Stomach (tissue), 8 donors: ENCODE measurements at regions not wholly inside any gene's neighbourhood (a gene's known extent, or its start where the extent isn't known, plus 50 kb on each side); places are given as distances from the start of the nearest gene placed in this dataset.

Experiments used
- DNase-seq, 2 donors: peaks; one replicate each; pipeline versions ENCODE4 v3.0.0 to v3.0.0-alpha.2; 2013 to 2019
- H3K27ac ChIP-seq, 5 donors: fragments of 200-600 bp in 4 of 5; sonication (generic) in 4 of 5; one replicate each; pipeline ENCODE4 v1.5.1; 2013 to 2019; ENCODE audit warnings: mild to moderate bottlenecking in 1 of 5, moderate library complexity in 1 of 5
- H3K27me3 ChIP-seq, 3 donors: fragments of 200-600 bp; sonication (generic); one replicate each; pipeline ENCODE4 v1.5.1; 2017 to 2019; ENCODE audit warnings: mixed run types in 1 of 3
- H3K36me3 ChIP-seq, 4 donors: fragments of 200-600 bp; sonication (generic); 1 replicate in 3 of 4; 2 replicates in 1 of 4; pipeline ENCODE4 v1.5.1; 2016 to 2019
- H3K4me1 ChIP-seq, 4 donors: fragments of 200-600 bp; sonication (generic); one replicate each; pipeline ENCODE4 v1.5.1; 2016 to 2019
- H3K4me3 ChIP-seq, 4 donors: fragments of 200-600 bp; sonication (generic) in 3 of 4; one replicate each; pipeline ENCODE4 v1.5.1; 2016 to 2019; ENCODE audit warnings: mild to moderate bottlenecking in 1 of 4
- H3K9me3 ChIP-seq, 4 donors: fragments of 200-600 bp; sonication (generic); one replicate each; pipeline ENCODE4 v1.5.1; 2016 to 2019
- CTCF ChIP-seq, 7 experiments: fragments of 450-650 bp in 4 of 7; fragments of 200-600 bp in 3 of 7; sonication (generic) in 3 of 7; IDR thresholded peaks; one replicate each; pipeline ENCODE4 v1.5.1; 2016 to 2019; ENCODE audit warnings: antibody characterized with exemption in 7 of 7, control low read depth in 2 of 7, mild to moderate bottlenecking in 1 of 7
- EP300 ChIP-seq: sonication (generic); formaldehyde crosslinking; IDR thresholded peaks from one replicate; pipeline ENCODE4 v1.6.1; 2017; ENCODE audit warnings: antibody characterized with exemption
- POLR2A ChIP-seq, 4 donors: fragments of 450-650 bp; IDR thresholded peaks; one replicate each; pipeline ENCODE4 v1.6.1; 2016; ENCODE audit warnings: antibody characterized with exemption in 4 of 4, control low read depth in 2 of 4, mild to moderate bottlenecking in 1 of 4, moderate library complexity in 1 of 4
- POLR2AphosphoS5 ChIP-seq, 3 donors: sonication (generic); formaldehyde crosslinking; IDR thresholded peaks; one replicate each; pipeline ENCODE4 v1.6.1; 2016; ENCODE audit warnings: antibody characterized with exemption in 3 of 3
- WGBS, 5 donors: extraction: QIAGEN DNeasy Blood & Tissue Kit in 3 of 5; methylation state at CpG; one replicate each; pipeline versions ENCODE4 v1.1.5 to v1.1.7; 2013 to 2018; 5-methylcytosine and 5-hydroxymethylcytosine counted together
- intact Hi-C: fragments of 100-400 bp; cut with DNase I; formaldehyde crosslinking; loops from one replicate; pipeline ENCODE4 v1.15.1; 2023; ENCODE audit warnings: low total_unique reads
- donor health status: healthy with polysubstance abuse.
- donor health status: Bipolar disorder and iron deficiency.
- donor health status: healthy.

GRCh38 chr3:186425788-186426730 is 64.0 kb upstream of the DGKG start:
- WGBS, 5 donors = 61 to 77% (median 72%) methylated on average over 10 of the region's 10 CpGs
- TF ChIP-seq POLR2A (IDR thresholded peaks at IDR 0.05) (no peak), EP300 (no peak), POLR2AphosphoS5 (IDR thresholded peaks at IDR 0.05) (no peak), CTCF (IDR thresholded peaks at IDR 0.05) (peak in 4 of 7 experiments; percentile 7 to 27 (median 19))
- DNase-seq = peak in 1 of 2 donors; percentile 20

GRCh38 chr3:186421946-186422345 is 59.9 kb upstream of the DGKG start:
- DNase-seq = no peak
- Histone ChIP-seq H3K27ac (no peak overlapping the region), H3K4me3 (no peak overlapping the region), H3K4me1 (peaks cover 0 to 33% (median 4%) of the 10 kb centered on the region in 4 donors), H3K9me3 (no peaks in the 10 kb centered on the region), H3K36me3 (no peaks in the 10 kb centered on the region), H3K27me3 (no peaks in the 10 kb centered on the region)
- no peak for TF ChIP-seq POLR2AphosphoS5 (IDR thresholded peaks at IDR 0.05)
- intact Hi-C loops = no loop called here

More at GRCh38 chr3:186425788-186426730, 64.0 kb upstream of the DGKG start:
- Histone ChIP-seq H3K9me3 (no peaks in the 10 kb centered on the region), H3K27me3 (no peaks in the 10 kb centered on the region), H3K27ac (peak overlapping the region in 3 of 5 donors; percentile 25 to 75 (median 37)), H3K4me3 (no peak overlapping the region), H3K36me3 (no peaks in the 10 kb centered on the region), H3K4me1 (peaks cover 0 to 31% (median 10%) of the 10 kb centered on the region in 4 donors)
- intact Hi-C loops = no loop called here

GRCh38 chr3:186418671-186419145 is 56.7 kb upstream of the DGKG start:
- H3K4me3 ChIP-seq = no peak overlapping the region
- WGBS, 5 donors = 35 to 48% (median 41%) methylated on average over 5 to 6 of the region's 6 CpGs
- no peaks in the 10 kb centered on the region for H3K9me3 ChIP-seq
- intact Hi-C loops = no loop called here
- H3K27me3 ChIP-seq = no peaks in the 10 kb centered on the region
- H3K27ac ChIP-seq = no peak overlapping the region
- no peaks in the 10 kb centered on the region for H3K36me3 ChIP-seq
- TF ChIP-seq EP300 = no peak
- TF ChIP-seq POLR2A (IDR thresholded peaks at IDR 0.05) = no peak
- TF ChIP-seq POLR2AphosphoS5 (IDR thresholded peaks at IDR 0.05) = no peak
- no peak for TF ChIP-seq CTCF (IDR thresholded peaks at IDR 0.05)
- peaks cover 5 to 25% (median 11%) of the 10 kb centered on the region in 4 donors for H3K4me1 ChIP-seq
- DNase-seq = peak in 1 of 2 donors; percentile 41

GRCh38 chr3:186417791-186418190 is 55.8 kb upstream of the DGKG start:
- Histone ChIP-seq H3K4me1 (peaks cover 7 to 34% (median 18%) of the 10 kb centered on the region in 4 donors), H3K27ac (no peak overlapping the region), H3K27me3 (no peaks in the 10 kb centered on the region), H3K4me3 (no peak overlapping the region), H3K9me3 (no peaks in the 10 kb centered on the region), H3K36me3 (no peaks in the 10 kb centered on the region)
- DNase-seq = no peak
- intact Hi-C loops = no loop called here
- TF ChIP-seq POLR2AphosphoS5 (IDR thresholded peaks at IDR 0.05) (no peak), EP300 (no peak), CTCF (IDR thresholded peaks at IDR 0.05) (no peak), POLR2A (IDR thresholded peaks at IDR 0.05) (no peak)
- WGBS, 5 donors = 53 to 69% (median 62%) methylated on average over 2 of the region's 2 CpGs
